Activated naive CD4-positive, alpha-beta T cell treated with anti-CD3 and anti-CD28 coated beads, Interleukin-2, amount 10 ng/mL, durations not matched to agents 7 days and 5 days (primary cell): ENCODE measurements at regions not wholly inside any gene's neighbourhood (a gene's known extent, or its start where the extent isn't known, plus 50 kb on each side); places are given as distances from the start of the nearest gene placed in this dataset.
"Not testable (repeated sequence)": the region's sequence is repeated elsewhere in the genome, so short reads cannot be mapped to it uniquely, and the experiment has no call there.

ENCODE experiments used
- CTCF ChIA-PET: fragments of 350-600 bp; sonication (Branson Sonifier 250); formaldehyde crosslinking; loops from one replicate; lab custom pipeline; 2021; ENCODE audit warnings: antibody characterized with exemption; lab: Charles Lee
- DNase-seq: peaks from one replicate; pipeline ENCODE4 v3.0.0-alpha.2; 2020
- H3K27ac Mint-ChIP-seq: one replicate; pipeline ENCODE4 v1.8.0; 2021; ENCODE audit warnings: mild to moderate bottlenecking, moderate library complexity, mixed read lengths
- H3K27me3 Mint-ChIP-seq: one replicate; pipeline ENCODE4 v1.8.0; 2021; ENCODE audit warnings: mild to moderate bottlenecking, mixed read lengths
- H3K36me3 Mint-ChIP-seq: one replicate; pipeline ENCODE4 v1.8.0; 2021; ENCODE audit warnings: mixed read lengths
- H3K4me1 Mint-ChIP-seq: one replicate; pipeline ENCODE4 v1.8.0; 2021; ENCODE audit warnings: mixed read lengths
- H3K4me3 Mint-ChIP-seq: one replicate; pipeline ENCODE4 v1.8.0; 2021; ENCODE audit warnings: mild to moderate bottlenecking, moderate library complexity, mixed read lengths
- H3K9me3 Mint-ChIP-seq: one replicate; pipeline ENCODE4 v1.8.0; 2021; ENCODE audit warnings: mixed read lengths

GRCh38 chr4:132056496-132056895, 1092.6 kb upstream of the PCDH10 start:
- H3K4me3 Mint-ChIP-seq, result no peak overlapping the region
- no peaks in the 10 kb centered on the region for H3K36me3 Mint-ChIP-seq
- DNase-seq, result no peak
- no peaks in the 10 kb centered on the region for H3K4me1 Mint-ChIP-seq
- no peak overlapping the region for H3K27ac Mint-ChIP-seq
- no peaks in the 10 kb centered on the region for H3K27me3 Mint-ChIP-seq
- CTCF ChIA-PET, result interaction anchor here (0.6 kb wide), 1 partner anchor 47 kb away, joined by 3 read pairs; no protein-coding TSS in a partner anchor
- H3K9me3 Mint-ChIP-seq, result no peaks in the 10 kb centered on the region

- H3K9me3 Mint-ChIP-seq, result peaks cover 6% of the 10 kb centered on the region
- CTCF ChIA-PET, result no interaction called here
Measured at GRCh38 chr4:132059227-132059626, 1089.9 kb upstream of the PCDH10 start.

GRCh38 chr4:132062611-132063239, 1086.4 kb upstream of the PCDH10 start:
- DNase-seq, result no peak
- H3K27me3 Mint-ChIP-seq, result no peaks in the 10 kb centered on the region
- no peak overlapping the region for H3K27ac Mint-ChIP-seq
- H3K36me3 Mint-ChIP-seq, result no peaks in the 10 kb centered on the region
- no peaks in the 10 kb centered on the region for H3K4me1 Mint-ChIP-seq
- peaks cover 6% of the 10 kb centered on the region for H3K9me3 Mint-ChIP-seq
- H3K4me3 Mint-ChIP-seq, result no peak overlapping the region
- CTCF ChIA-PET, result no interaction called here

More at GRCh38 chr4:132059227-132059626, 1089.9 kb upstream of the PCDH10 start:
- Mint-ChIP-seq H3K36me3 (no peaks in the 10 kb centered on the region), H3K4me1 (no peaks in the 10 kb centered on the region), H3K27me3 (no peaks in the 10 kb centered on the region), H3K27ac (no peak overlapping the region), H3K4me3 (no peak overlapping the region)
- DNase-seq, result no peak

GRCh38 chr4:132063829-132064228, 1085.3 kb upstream of the PCDH10 start:
- CTCF ChIA-PET, result no interaction called here
- DNase-seq, result no peak
- Mint-ChIP-seq H3K4me3 (no peak overlapping the region), H3K27me3 (no peaks in the 10 kb centered on the region), H3K4me1 (no peaks in the 10 kb centered on the region), H3K36me3 (no peaks in the 10 kb centered on the region), H3K9me3 (peaks cover 6% of the 10 kb centered on the region), H3K27ac (no peak overlapping the region)

DNA sequence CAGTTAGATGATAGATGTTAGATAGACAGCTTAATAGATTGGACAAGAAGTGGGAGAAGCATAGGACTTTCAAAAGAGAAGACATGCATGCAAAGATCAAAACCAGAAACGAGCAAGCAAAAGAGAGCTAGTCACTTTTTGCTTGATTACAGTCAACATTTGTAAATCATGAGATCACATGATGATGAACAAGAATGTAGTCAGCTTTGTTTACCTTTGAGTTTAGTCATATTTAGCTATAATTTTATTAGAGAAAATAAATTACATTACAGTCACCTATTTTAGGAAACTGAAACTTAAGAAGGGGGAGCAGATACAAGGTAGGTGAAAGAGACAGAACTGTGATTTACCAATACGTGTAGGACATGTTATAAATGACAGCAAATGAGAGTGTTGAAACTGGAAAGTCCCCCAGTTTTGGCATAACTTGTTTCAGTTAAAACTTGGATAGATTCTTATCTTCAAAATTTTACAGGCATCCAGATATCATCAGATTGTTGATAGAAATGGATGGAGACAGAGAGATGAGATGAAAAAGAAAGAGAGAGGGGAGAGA, 1083.1 kb upstream of the PCDH10 start:
- Mint-ChIP-seq H3K9me3 (peaks cover 6% of the 10 kb centered on the region), H3K27me3 (no peaks in the 10 kb centered on the region), H3K4me1 (no peaks in the 10 kb centered on the region), H3K27ac (no peak overlapping the region), H3K4me3 (no peak overlapping the region), H3K36me3 (no peaks in the 10 kb centered on the region)
- CTCF ChIA-PET, result no interaction called here
- DNase-seq, result no peak

GRCh38 chr4:132071815-132072214, 1077.3 kb upstream of the PCDH10 start:
- CTCF ChIA-PET, result no interaction called here
- Mint-ChIP-seq H3K9me3 (no peaks in the 10 kb centered on the region), H3K36me3 (no peaks in the 10 kb centered on the region), H3K4me3 (no peak overlapping the region), H3K4me1 (no peaks in the 10 kb centered on the region), H3K27me3 (no peaks in the 10 kb centered on the region), H3K27ac (no peak overlapping the region)
- DNase-seq, result no peak

GRCh38 chr4:132076829-132077228, 1072.3 kb upstream of the PCDH10 start:
- Mint-ChIP-seq H3K9me3 (no peaks in the 10 kb centered on the region), H3K27me3 (no peaks in the 10 kb centered on the region)

DNA sequence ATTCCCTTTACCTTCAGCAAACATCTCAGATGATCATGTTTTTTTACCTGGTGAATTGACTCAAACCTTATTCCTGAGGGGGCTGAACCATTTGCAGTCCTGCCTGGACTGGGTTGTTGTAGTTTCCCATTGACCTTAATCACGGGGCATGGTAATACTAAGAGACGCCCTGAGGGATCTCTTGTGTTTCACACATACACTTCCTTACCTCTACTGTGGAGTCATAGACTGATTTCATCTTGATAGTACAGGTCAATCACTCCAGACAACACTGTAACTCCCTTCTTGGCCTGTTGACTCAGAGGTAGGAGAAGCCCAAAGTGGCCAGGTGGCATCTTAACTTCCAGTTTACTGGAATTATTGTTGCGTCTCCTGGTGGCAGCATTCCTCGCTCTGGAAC, 1064.0 kb upstream of the PCDH10 start:
- CTCF ChIA-PET, result no interaction called here
- Mint-ChIP-seq H3K27me3 (no peaks in the 10 kb centered on the region), H3K4me3 (no peak overlapping the region), H3K27ac (no peak overlapping the region), H3K9me3 (peaks cover 3% of the 10 kb centered on the region), H3K36me3 (no peaks in the 10 kb centered on the region), H3K4me1 (no peaks in the 10 kb centered on the region)
- no peak for DNase-seq

More at GRCh38 chr4:132076829-132077228, 1072.3 kb upstream of the PCDH10 start:
- Mint-ChIP-seq H3K4me3 (no peak overlapping the region), H3K4me1 (no peaks in the 10 kb centered on the region), H3K36me3 (no peaks in the 10 kb centered on the region), H3K27ac (no peak overlapping the region)
- DNase-seq, result no peak
- CTCF ChIA-PET, result no interaction called here

DNA sequence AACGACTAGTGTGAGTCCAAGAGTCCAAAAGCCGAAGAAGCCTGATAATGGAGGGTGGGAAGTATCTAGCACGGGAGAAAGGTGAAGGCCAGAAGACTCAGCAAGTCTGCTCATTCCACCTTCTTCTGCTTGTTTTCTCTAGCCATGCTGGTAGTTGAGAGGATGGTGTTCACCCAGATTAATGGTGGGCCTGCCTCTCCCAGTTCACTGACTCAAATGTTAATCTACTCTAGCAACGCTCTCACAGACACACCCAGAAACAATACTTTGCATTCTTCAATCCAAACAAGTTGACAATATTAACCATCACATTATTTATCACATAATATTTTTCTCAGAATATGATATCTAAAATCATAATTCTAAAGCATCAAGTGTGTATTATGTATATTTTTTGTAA, 1055.1 kb upstream of the PCDH10 start:
- Mint-ChIP-seq H3K9me3 (peaks cover 2% of the 10 kb centered on the region), H3K36me3 (no peaks in the 10 kb centered on the region), H3K27me3 (no peaks in the 10 kb centered on the region), H3K4me1 (no peaks in the 10 kb centered on the region), H3K27ac (no peak overlapping the region), H3K4me3 (no peak overlapping the region)
- DNase-seq, result no peak
- CTCF ChIA-PET, result no interaction called here

GRCh38 chr4:132097041-132097440, 1052.1 kb upstream of the PCDH10 start:
- H3K36me3 Mint-ChIP-seq, result no peaks in the 10 kb centered on the region
- CTCF ChIA-PET, result no interaction called here
- H3K27me3 Mint-ChIP-seq, result no peaks in the 10 kb centered on the region
- no peak overlapping the region for H3K27ac Mint-ChIP-seq
- H3K4me3 Mint-ChIP-seq, result no peak overlapping the region
- no peaks in the 10 kb centered on the region for H3K4me1 Mint-ChIP-seq
- H3K9me3 Mint-ChIP-seq, result peaks cover 2% of the 10 kb centered on the region
- DNase-seq, result no peak

- Mint-ChIP-seq H3K4me1 (no peaks in the 10 kb centered on the region), H3K36me3 (no peaks in the 10 kb centered on the region), H3K9me3 (peaks cover 2% of the 10 kb centered on the region), H3K4me3 (no peak overlapping the region), H3K27me3 (no peaks in the 10 kb centered on the region), H3K27ac (no peak overlapping the region)
- DNase-seq, result no peak
- CTCF ChIA-PET, result no interaction called here
Measured at GRCh38 chr4:132101526-132101925, 1047.6 kb upstream of the PCDH10 start.

- Mint-ChIP-seq H3K4me3 (no peak overlapping the region), H3K4me1 (no peaks in the 10 kb centered on the region), H3K36me3 (no peaks in the 10 kb centered on the region), H3K27me3 (no peaks in the 10 kb centered on the region), H3K27ac (no peak overlapping the region), H3K9me3 (peaks cover 1% of the 10 kb centered on the region)
- no peak for DNase-seq
- CTCF ChIA-PET, result no interaction called here
Measured at GRCh38 chr4:132108784-132109183, 1040.3 kb upstream of the PCDH10 start.

DNA sequence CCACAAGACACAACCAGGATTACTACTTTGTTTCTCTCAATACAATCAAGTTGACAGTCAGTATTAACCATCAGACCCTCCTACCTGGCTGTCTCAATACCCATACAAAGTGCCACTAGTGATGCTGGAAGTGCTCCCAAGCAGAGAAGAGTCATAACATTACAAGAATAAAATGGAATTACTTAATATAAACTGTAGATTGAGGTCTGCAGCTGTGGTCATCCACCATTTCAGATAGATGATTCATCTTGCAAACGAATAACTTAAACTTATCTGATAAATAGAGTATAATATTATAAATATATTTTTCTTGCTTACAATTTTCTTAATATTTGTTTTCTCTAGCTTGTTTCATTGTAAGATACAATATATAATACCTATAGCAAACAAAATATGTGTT, 1034.2 kb upstream of the PCDH10 start:
- H3K4me3 Mint-ChIP-seq, result no peak overlapping the region
- H3K27me3 Mint-ChIP-seq, result no peaks in the 10 kb centered on the region
- no peak for DNase-seq
- CTCF ChIA-PET, result no interaction called here
- H3K36me3 Mint-ChIP-seq, result no peaks in the 10 kb centered on the region
- no peaks in the 10 kb centered on the region for H3K4me1 Mint-ChIP-seq
- no peak overlapping the region for H3K27ac Mint-ChIP-seq
- H3K9me3 Mint-ChIP-seq, result peaks cover 7% of the 10 kb centered on the region

DNA sequence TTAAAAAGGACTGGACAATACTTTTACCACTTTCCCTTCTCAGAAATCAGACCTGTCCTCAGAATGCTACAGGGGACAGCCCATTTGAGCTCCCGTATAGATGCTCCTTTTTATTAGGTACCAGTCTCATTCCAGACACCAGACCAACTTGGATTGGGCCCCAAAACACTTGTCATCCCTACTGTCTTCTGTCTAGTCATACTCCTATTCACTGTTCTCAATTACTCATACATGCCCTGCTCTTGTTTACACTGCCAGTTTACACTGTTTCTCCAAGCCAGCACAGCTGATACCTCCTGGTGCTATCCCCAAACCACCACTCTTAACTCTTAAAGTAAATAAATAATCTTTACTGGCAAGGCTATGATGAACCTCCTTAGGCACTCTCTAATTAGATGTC, 1026.4 kb upstream of the PCDH10 start:
- CTCF ChIA-PET, H3K4me1 Mint-ChIP-seq, H3K4me3 Mint-ChIP-seq, DNase-seq, H3K36me3 Mint-ChIP-seq, H3K27ac Mint-ChIP-seq, H3K27me3 Mint-ChIP-seq: not testable (repeated sequence)
- H3K9me3 Mint-ChIP-seq, result peaks cover 10% of the 10 kb centered on the region

DNA sequence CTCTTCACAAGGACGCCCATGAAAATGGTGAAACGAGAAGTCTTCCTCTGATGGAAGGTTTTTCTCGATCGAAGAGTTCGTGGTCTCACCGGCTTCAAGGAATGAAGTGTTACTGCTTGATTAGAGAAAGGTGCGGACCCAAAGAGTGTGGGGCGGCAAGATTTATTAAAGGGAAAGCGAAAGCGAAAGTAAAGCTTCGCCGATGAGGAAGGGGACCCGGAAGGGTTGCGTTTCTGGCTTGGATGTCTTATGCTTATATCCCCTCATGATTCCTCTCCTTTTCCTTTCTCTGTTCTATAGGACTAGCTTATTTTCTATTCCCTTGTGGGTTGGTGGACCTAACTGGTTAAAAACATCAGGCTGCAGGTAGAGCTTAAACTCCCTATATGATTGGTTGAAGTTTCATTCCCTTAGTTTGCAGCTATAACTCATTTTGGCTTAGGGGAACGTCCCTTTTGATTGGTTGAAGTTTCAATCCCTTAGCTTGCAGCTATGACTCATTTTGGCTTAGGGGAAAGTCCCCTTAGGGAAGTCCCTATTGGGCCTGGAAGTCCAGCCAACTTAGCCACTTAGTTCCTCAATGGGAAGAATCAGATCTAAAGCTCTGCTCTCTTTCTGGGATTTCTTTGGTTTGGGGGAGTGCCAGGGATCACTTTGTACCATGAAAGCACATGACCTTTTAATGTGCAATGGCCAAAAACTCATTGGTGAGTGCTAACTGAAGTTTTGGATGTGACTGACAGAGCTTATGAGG, 1025.0 kb upstream of the PCDH10 start:
- no peak overlapping the region for H3K27ac Mint-ChIP-seq
- peak overlapping the region; percentile 4 for H3K4me3 Mint-ChIP-seq
- no peaks in the 10 kb centered on the region for H3K4me1 Mint-ChIP-seq
- CTCF ChIA-PET, result no interaction called here
- H3K9me3 Mint-ChIP-seq, result peaks cover 10% of the 10 kb centered on the region
- no peak for DNase-seq
- H3K27me3 Mint-ChIP-seq, result no peaks in the 10 kb centered on the region
- H3K36me3 Mint-ChIP-seq, result no peaks in the 10 kb centered on the region
